DND-41 (cell line): ENCODE measurements at regions not wholly inside any gene's neighbourhood (a gene's known extent, or its start where the extent isn't known, plus 50 kb on each side); places are given as distances from the start of the nearest gene placed in this dataset.

ENCODE experiments used
- ATAC-seq: fragments of 200-7000 bp; cut with Tn5 transposase; 3 replicates; pipeline ENCODE4 v1.9.1; 2021; ENCODE audit warnings: low read depth; ENCODE audit not compliant: insufficient read depth
- DNase-seq: peaks from one replicate; pipeline ENCODE4 v3.0.0-alpha.2; 2020
- H2AFZ ChIP-seq: 2 replicates; pipeline ENCODE4 v1.6.0; 2012; ENCODE audit warnings: low read depth, low read length
- H3K27ac ChIP-seq: 2 replicates; pipeline ENCODE4 v1.5.1; 2012; ENCODE audit warnings: low read length, inconsistent platforms
- H3K27me3 ChIP-seq: fragments of 200-600 bp; sonication (generic); 2 replicates; pipeline ENCODE4 v1.6.0; 2012; ENCODE audit warnings: low read length, mild to moderate bottlenecking, inconsistent platforms; ENCODE audit not compliant: insufficient read depth, poor library complexity
- H3K36me3 ChIP-seq: 2 replicates; pipeline ENCODE4 v1.5.1; 2012; ENCODE audit warnings: low read length, inconsistent platforms; ENCODE audit not compliant: insufficient read depth
- H3K4me1 ChIP-seq: 2 replicates; pipeline ENCODE4 v1.5.1; 2012; ENCODE audit warnings: mild to moderate bottlenecking, low read length; ENCODE audit not compliant: insufficient read depth
- H3K4me2 ChIP-seq: 2 replicates; pipeline ENCODE4 v1.6.0; 2012; ENCODE audit warnings: mild to moderate bottlenecking, moderate library complexity, low read length, inconsistent platforms; ENCODE audit not compliant: insufficient read depth
- H3K4me3 ChIP-seq, 2 experiments: fragments of 200-600 bp in 1 of 2; shearing (Covaris generic) in 1 of 2; 2 replicates each; pipeline ENCODE4 v1.5.1; 2012 to 2016; ENCODE audit warnings: inconsistent platforms in 2 of 2, low read length in 2 of 2, mild to moderate bottlenecking in 2 of 2, low read depth in 1 of 2, moderate library complexity in 1 of 2
- H3K79me2 ChIP-seq: 2 replicates; pipeline ENCODE4 v1.6.0; 2012; ENCODE audit warnings: low read length, inconsistent platforms; ENCODE audit not compliant: insufficient read depth
- H3K9ac ChIP-seq: 2 replicates; pipeline ENCODE4 v1.6.0; 2012; ENCODE audit warnings: low read depth, mild to moderate bottlenecking, inconsistent platforms, low read length, moderate library complexity
- H3K9me3 ChIP-seq: 2 replicates; pipeline ENCODE4 v1.5.1; 2012; ENCODE audit warnings: low read length, moderate library complexity, mild to moderate bottlenecking, inconsistent platforms; ENCODE audit not compliant: insufficient read depth, severe bottlenecking
- H4K20me1 ChIP-seq: 2 replicates; pipeline ENCODE4 v1.6.0; 2012; ENCODE audit warnings: low read length; ENCODE audit not compliant: insufficient read depth
- CTCF ChIP-seq: IDR thresholded peaks from 2 replicates; pipeline ENCODE4 v1.5.1; 2012; ENCODE audit warnings: borderline replicate concordance, low read length, moderate library complexity, mild to moderate bottlenecking; ENCODE audit not compliant: poor library complexity, severe bottlenecking; ENCODE audit errors: extremely low read depth
- EZH2 ChIP-seq: IDR thresholded peaks from 3 replicates; pipeline ENCODE4 v1.6.1; 2012; ENCODE audit warnings: borderline replicate concordance, low read depth, mild to moderate bottlenecking, moderate library complexity, low read length, inconsistent platforms; ENCODE audit not compliant: severe bottlenecking

GRCh38 chr3:182258538-182259177 is 534.6 kb upstream of the ATP11B start:
- Histone ChIP-seq H3K9ac (no peak overlapping the region), H3K27ac (no peak overlapping the region), H3K4me2 (no peak overlapping the region), H4K20me1 (no peaks in the 10 kb centered on the region), H3K79me2 (no peaks in the 10 kb centered on the region), H3K36me3 (no peaks in the 10 kb centered on the region), H2AFZ (no peak overlapping the region), H3K4me3 (no peak overlapping the region), H3K4me1 (no peaks in the 10 kb centered on the region), H3K27me3 (no peaks in the 10 kb centered on the region), H3K9me3 (no peaks in the 10 kb centered on the region)
- no peak; the same call in 2 of the 3 replicates for ATAC-seq
- TF ChIP-seq CTCF (peak; percentile 39), EZH2 (no peak)
- no peak for DNase-seq

- ATAC-seq (no peak), DNase-seq (no peak)
- H3K4me3 ChIP-seq: no peak overlapping the region
- no peaks in the 10 kb centered on the region for H3K9me3 ChIP-seq
- H3K36me3 ChIP-seq: no peaks in the 10 kb centered on the region
- H2AFZ ChIP-seq: no peak overlapping the region
- no peak overlapping the region for H3K27ac ChIP-seq
- no peaks in the 10 kb centered on the region for H3K4me1 ChIP-seq
- H3K4me2 ChIP-seq: no peak overlapping the region
- TF ChIP-seq EZH2 (no peak), CTCF (no peak)
- no peaks in the 10 kb centered on the region for H3K79me2 ChIP-seq
- H3K27me3 ChIP-seq: no peaks in the 10 kb centered on the region
- no peak overlapping the region for H3K9ac ChIP-seq
- H4K20me1 ChIP-seq: no peaks in the 10 kb centered on the region
Measured at GRCh38 chr3:182259579-182259978, 533.7 kb upstream of the ATP11B start.

- no peaks in the 10 kb centered on the region for H3K9me3 ChIP-seq
- no peak overlapping the region for H3K4me2 ChIP-seq
- no peak for ATAC-seq
- no peak overlapping the region for H2AFZ ChIP-seq
- H3K4me3 ChIP-seq: no peak overlapping the region
- H3K27ac ChIP-seq: no peak overlapping the region
- no peaks in the 10 kb centered on the region for H4K20me1 ChIP-seq
- no peak for DNase-seq
- H3K79me2 ChIP-seq: no peaks in the 10 kb centered on the region
- no peaks in the 10 kb centered on the region for H3K36me3 ChIP-seq
- H3K27me3 ChIP-seq: no peaks in the 10 kb centered on the region
- TF ChIP-seq CTCF (no peak), EZH2 (no peak)
- H3K9ac ChIP-seq: no peak overlapping the region
- H3K4me1 ChIP-seq: no peaks in the 10 kb centered on the region
Measured at GRCh38 chr3:182261041-182261440, 532.3 kb upstream of the ATP11B start.
